Parathyroid adenoma (tissue), 2 donors: ENCODE measurements at regions not wholly inside any gene's neighbourhood (a gene's known extent, or its start where the extent isn't known, plus 50 kb on each side); places are given as distances from the start of the nearest gene placed in this dataset.

Experiments
- H2AFZ ChIP-seq: fragments of 300-600 bp; sonication (generic); one replicate; pipeline ENCODE4 v1.7.0; 2017; ENCODE audit warnings: antibody characterized with exemption, mild to moderate bottlenecking
- H3K27ac ChIP-seq: fragments of 300-600 bp; sonication (generic); one replicate; pipeline ENCODE4 v1.7.0; 2017
- H3K27me3 ChIP-seq: fragments of 300-600 bp; sonication (generic); one replicate; pipeline ENCODE4 v1.7.0; 2017; ENCODE audit warnings: low read length; ENCODE audit not compliant: control insufficient read depth, insufficient read depth
- H3K36me3 ChIP-seq: fragments of 300-600 bp; sonication (generic); one replicate; pipeline ENCODE4 v1.7.0; 2017; ENCODE audit warnings: low read length; ENCODE audit not compliant: control insufficient read depth, insufficient read depth
- H3K4me1 ChIP-seq: fragments of 300-600 bp; sonication (generic); one replicate; pipeline ENCODE4 v1.7.0; 2017; ENCODE audit warnings: control low read depth
- H3K4me2 ChIP-seq: fragments of 300-600 bp; sonication (generic); one replicate; pipeline ENCODE4 v1.7.0; 2017; ENCODE audit warnings: low read length
- H3K4me3 ChIP-seq: fragments of 300-600 bp; sonication (generic); one replicate; pipeline ENCODE4 v1.7.0; 2017; ENCODE audit warnings: low read depth, low read length
- H3K79me2 ChIP-seq: fragments of 300-600 bp; sonication (generic); one replicate; pipeline ENCODE4 v1.7.0; 2017; ENCODE audit warnings: control low read depth
- H3K9ac ChIP-seq: fragments of 300-600 bp; sonication (generic); one replicate; pipeline ENCODE4 v1.7.0; 2017; ENCODE audit warnings: mild to moderate bottlenecking
- H3K9me3 ChIP-seq: fragments of 300-600 bp; sonication (generic); one replicate; pipeline ENCODE4 v1.7.0; 2017; ENCODE audit warnings: low read length; ENCODE audit not compliant: control insufficient read depth
- CTCF ChIP-seq: fragments of 300-600 bp; sonication (generic); IDR thresholded peaks from one replicate; pipeline ENCODE4 v1.7.0; 2017; ENCODE audit warnings: antibody characterized with exemption, mild to moderate bottlenecking
- donor health status: primary hyperparathyroidism.

- no peak overlapping the region for H3K4me2 ChIP-seq
- TF ChIP-seq CTCF = no peak
- no peaks in the 10 kb centered on the region for H3K36me3 ChIP-seq
- no peaks in the 10 kb centered on the region for H3K27me3 ChIP-seq
- no peaks in the 10 kb centered on the region for H3K79me2 ChIP-seq
- H3K4me3 ChIP-seq = no peak overlapping the region
- no peak overlapping the region for H3K27ac ChIP-seq
- no peaks in the 10 kb centered on the region for H3K4me1 ChIP-seq
- H3K9me3 ChIP-seq = no peaks in the 10 kb centered on the region
- no peak overlapping the region for H3K9ac ChIP-seq
- H2AFZ ChIP-seq = no peak overlapping the region
These were observed 101.8 kb upstream of the AADACL2 start for GRCh38 chr3:151631946-151632345.

GRCh38 chr3:151630938-151631441 lies 102.7 kb upstream of the AADACL2 start:
- H3K27ac ChIP-seq = no peak overlapping the region
- no peak overlapping the region for H3K4me2 ChIP-seq
- no peaks in the 10 kb centered on the region for H3K79me2 ChIP-seq
- H3K27me3 ChIP-seq = no peaks in the 10 kb centered on the region
- no peak overlapping the region for H3K9ac ChIP-seq
- H3K36me3 ChIP-seq = no peaks in the 10 kb centered on the region
- no peaks in the 10 kb centered on the region for H3K9me3 ChIP-seq
- no peak overlapping the region for H2AFZ ChIP-seq
- no peaks in the 10 kb centered on the region for H3K4me1 ChIP-seq
- H3K4me3 ChIP-seq = no peak overlapping the region
- TF ChIP-seq CTCF = no peak

GRCh38 chr3:151630035-151630434 lies 103.7 kb upstream of the AADACL2 start:
- Histone ChIP-seq H3K27ac (no peak overlapping the region), H3K4me1 (no peaks in the 10 kb centered on the region), H3K36me3 (no peaks in the 10 kb centered on the region), H3K4me3 (no peak overlapping the region), H3K9ac (no peak overlapping the region), H3K9me3 (no peaks in the 10 kb centered on the region), H3K79me2 (no peaks in the 10 kb centered on the region), H3K27me3 (no peaks in the 10 kb centered on the region), H2AFZ (no peak overlapping the region), H3K4me2 (no peak overlapping the region)
- TF ChIP-seq CTCF = no peak

- Histone ChIP-seq H2AFZ (no peak overlapping the region), H3K27me3 (no peaks in the 10 kb centered on the region), H3K4me2 (no peak overlapping the region), H3K4me1 (no peaks in the 10 kb centered on the region), H3K27ac (no peak overlapping the region), H3K9ac (no peak overlapping the region), H3K9me3 (no peaks in the 10 kb centered on the region), H3K4me3 (no peak overlapping the region), H3K79me2 (no peaks in the 10 kb centered on the region), H3K36me3 (no peaks in the 10 kb centered on the region)
- no peak for TF ChIP-seq CTCF
These were observed 108.1 kb upstream of the AADACL2 start for GRCh38 chr3:151625586-151625985.

GRCh38 chr3:151625086-151625485 lies 108.6 kb upstream of the AADACL2 start:
- Histone ChIP-seq H3K9ac (no peak overlapping the region), H3K4me1 (no peaks in the 10 kb centered on the region), H3K4me3 (no peak overlapping the region), H3K27me3 (no peaks in the 10 kb centered on the region), H3K4me2 (no peak overlapping the region), H3K36me3 (no peaks in the 10 kb centered on the region), H2AFZ (no peak overlapping the region), H3K9me3 (no peaks in the 10 kb centered on the region), H3K27ac (no peak overlapping the region), H3K79me2 (no peaks in the 10 kb centered on the region)
- TF ChIP-seq CTCF = no peak
